ENCODE measurements at regions not wholly inside any gene's neighbourhood (a gene's known extent, or its start where the extent isn't known, plus 50 kb on each side); places are given as distances from the start of the nearest gene placed in this dataset.

DNA sequence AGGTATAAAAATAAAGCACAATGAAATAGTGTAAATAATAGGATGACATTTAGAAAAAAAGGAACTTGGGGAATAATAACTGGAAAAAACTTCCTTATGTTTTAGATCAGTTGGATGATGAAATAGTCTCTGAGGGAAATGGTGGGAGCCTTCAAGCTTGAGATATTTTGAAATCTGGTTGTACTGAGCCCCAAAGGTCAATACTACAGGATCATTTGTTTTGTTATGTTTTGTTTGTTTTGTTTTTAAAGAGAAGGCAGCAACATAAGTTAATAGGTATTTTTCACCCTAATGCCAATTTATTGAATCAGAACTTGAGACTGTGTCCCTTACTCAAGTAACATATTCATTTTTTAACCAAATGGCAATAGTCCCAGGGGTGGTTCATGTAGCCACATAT, 393.1 kb downstream of the ETS1 start:
- no peak for ATAC-seq
- Mint-ChIP-seq H3K9me3 (no peaks in the 10 kb centered on the region), H3K27me3 (no peaks in the 10 kb centered on the region), H3K27ac (peak overlapping the region in 6 of 10 donors; percentile 18 to 90 (median 74)), H3K4me3 (no peak overlapping the region), H3K4me1 (peaks cover 26 to 56% (median 43%) of the 10 kb centered on the region in 4 donors), H3K36me3 (no peaks in the 10 kb centered on the region)
- no peak for DNase-seq
- POLR2A ChIA-PET = no interaction called here

- DNase-seq (no peak), ATAC-seq (no peak)
- peak overlapping the region in 1 of 10 donors; percentile 34 for H3K4me3 Mint-ChIP-seq
- peaks cover 26 to 58% (median 43%) of the 10 kb centered on the region in 4 donors for H3K4me1 Mint-ChIP-seq
- no peaks in the 10 kb centered on the region for H3K27me3 Mint-ChIP-seq
- H3K9me3 Mint-ChIP-seq = no peaks in the 10 kb centered on the region
- peak overlapping the region in 7 of 10 donors; percentile 4 to 72 (median 40) for H3K27ac Mint-ChIP-seq
- POLR2A ChIA-PET = no interaction called here
- no peaks in the 10 kb centered on the region for H3K36me3 Mint-ChIP-seq
Measured at GRCh38 chr11:128193615-128194014, 393.7 kb downstream of the ETS1 start.

DNA sequence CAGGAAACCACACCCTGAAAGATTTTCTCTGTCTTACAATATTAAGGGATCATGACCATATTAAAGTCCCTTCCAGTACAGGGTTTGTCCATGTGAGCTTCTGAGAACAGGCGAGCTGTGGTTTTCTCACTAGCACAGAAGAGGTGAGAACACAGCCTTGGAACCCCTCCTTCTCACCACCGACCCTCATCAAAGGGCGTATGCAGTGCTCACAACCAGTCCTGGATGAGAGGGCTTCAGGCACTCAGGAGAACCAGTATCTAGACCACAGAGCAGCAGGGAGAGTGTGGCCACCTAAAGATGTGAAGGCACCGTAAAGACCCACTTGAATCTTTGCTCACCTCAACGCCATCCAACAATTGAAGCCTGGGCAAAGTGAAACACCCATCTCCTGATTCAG, 397.0 kb downstream of the ETS1 start:
- H3K9me3 Mint-ChIP-seq = peaks cover under 1 to 13% (median 6%) of the 10 kb centered on the region in 9 donors
- H3K27me3 Mint-ChIP-seq = no peaks in the 10 kb centered on the region
- POLR2A ChIA-PET = interaction anchor here (0.6 to 0.7 kb wide), 3 partner anchors 343 to 530 kb away, joined by 3 to 6 read pairs (median 4); no protein-coding TSS in a partner anchor
- peak overlapping the region in 9 of 10 donors; percentile 63 to 89 (median 81) for H3K27ac Mint-ChIP-seq
- H3K4me1 Mint-ChIP-seq = peaks cover 27 to 53% (median 44%) of the 10 kb centered on the region in 4 donors
- peak overlapping the region; percentile 9 to 78 (median 63) for H3K4me3 Mint-ChIP-seq
- peak in 7 of 10 donors; percentile 6 to 50 (median 35) for DNase-seq
- ATAC-seq = peak; percentile 52 to 80
- peaks cover 0 to 7% (median 0%) of the 10 kb centered on the region in 3 donors for H3K36me3 Mint-ChIP-seq

DNA sequence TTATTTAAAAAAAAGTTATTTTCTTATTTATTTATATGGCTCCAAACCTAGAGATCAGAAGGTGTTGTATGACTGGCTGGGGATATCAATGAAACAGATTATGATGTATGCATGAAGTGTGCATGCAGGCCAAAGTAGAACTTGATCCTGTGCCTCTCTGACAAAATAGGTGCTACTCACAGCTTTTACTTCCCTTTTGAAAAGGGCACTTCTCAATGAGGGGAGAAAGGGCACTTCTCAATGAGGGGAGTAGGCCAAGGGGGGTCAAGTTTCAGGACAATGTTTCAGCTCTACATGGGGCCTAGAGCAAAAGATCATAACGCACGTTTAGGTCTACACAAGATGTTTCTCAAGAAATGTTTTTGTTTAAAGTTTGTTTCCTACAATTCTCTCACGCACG, 397.5 kb downstream of the ETS1 start:
- Mint-ChIP-seq H3K4me1 (peaks cover 24 to 48% (median 39%) of the 10 kb centered on the region in 4 donors), H3K27ac (peak overlapping the region in 8 of 10 donors; percentile 63 to 89 (median 82)), H3K9me3 (peaks cover 2 to 18% (median 8%) of the 10 kb centered on the region in 9 donors)

GRCh38 chr11:128188346-128189004, 398.9 kb downstream of the ETS1 start:
- peaks cover 18 to 35% (median 25%) of the 10 kb centered on the region in 4 donors for H3K4me1 Mint-ChIP-seq
- H3K9me3 Mint-ChIP-seq = peaks cover 6 to 24% (median 10%) of the 10 kb centered on the region in 9 donors
- no peak for ATAC-seq
- no peak overlapping the region for H3K27ac Mint-ChIP-seq
- peaks cover 0 to 12% (median 2%) of the 10 kb centered on the region in 3 donors for H3K36me3 Mint-ChIP-seq
- H3K4me3 Mint-ChIP-seq = no peak overlapping the region
- no peak for DNase-seq
- POLR2A ChIA-PET = no interaction called here
- H3K27me3 Mint-ChIP-seq = no peaks in the 10 kb centered on the region

More for the DNA sequence above, 397.5 kb downstream of the ETS1 start:
- POLR2A ChIA-PET = interaction anchor here (0.7 kb wide), 2 partner anchors 344 to 531 kb away, joined by 3 to 4 read pairs; no protein-coding TSS in a partner anchor
- no peaks in the 10 kb centered on the region for H3K27me3 Mint-ChIP-seq
- DNase-seq = peak in 2 of 10 donors; percentile 9 to 12
- peaks cover 0 to 12% (median 0%) of the 10 kb centered on the region in 3 donors for H3K36me3 Mint-ChIP-seq
- ATAC-seq = no peak
- peak overlapping the region in 9 of 10 donors; percentile 9 to 78 (median 66) for H3K4me3 Mint-ChIP-seq

DNA sequence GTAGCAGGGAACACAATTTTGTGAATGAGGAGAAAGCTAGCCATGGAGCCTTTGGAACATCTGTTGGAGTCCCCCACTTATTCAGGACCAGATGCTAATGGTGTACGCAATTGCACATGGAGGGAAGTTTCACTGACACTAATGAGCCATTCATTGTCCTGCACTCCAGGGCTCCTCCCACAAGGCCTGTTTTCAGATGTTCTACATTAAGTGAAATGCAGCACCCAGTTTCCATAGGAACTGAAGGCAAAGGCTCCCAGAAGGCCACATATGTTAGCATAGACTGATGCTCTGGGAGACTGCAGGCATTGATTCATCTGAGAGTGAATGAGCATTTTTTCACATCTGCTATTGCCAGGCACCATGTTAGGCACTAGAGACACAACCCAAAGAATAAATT, 399.5 kb downstream of the ETS1 start:
- POLR2A ChIA-PET = no interaction called here
- H3K27ac Mint-ChIP-seq = no peak overlapping the region
- H3K4me1 Mint-ChIP-seq = peaks cover 16 to 30% (median 24%) of the 10 kb centered on the region in 4 donors

DNA sequence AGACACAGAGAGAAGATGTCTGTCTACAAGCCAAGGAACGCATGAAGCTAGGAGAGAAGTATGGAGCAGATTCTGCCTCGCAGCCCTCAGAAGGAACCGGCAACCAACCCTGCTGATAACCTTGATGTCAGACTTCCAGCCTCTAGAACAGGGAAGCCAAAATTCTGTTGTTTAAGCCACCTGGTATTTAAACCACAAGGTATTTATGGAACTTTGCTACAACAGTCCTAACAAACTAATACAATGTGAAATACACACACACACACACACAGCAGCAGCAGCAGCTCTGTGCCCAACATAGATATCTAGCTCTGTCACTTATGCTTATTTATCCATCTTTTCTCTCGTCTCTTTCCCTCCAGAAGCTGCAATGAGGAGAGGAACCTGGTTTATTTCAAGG, 400.0 kb downstream of the ETS1 start:
- peaks cover 15 to 29% (median 24%) of the 10 kb centered on the region in 4 donors for H3K4me1 Mint-ChIP-seq
- DNase-seq (no peak), ATAC-seq (no peak)
- no peak overlapping the region for H3K27ac Mint-ChIP-seq
- H3K9me3 Mint-ChIP-seq = peaks cover 6 to 24% (median 10%) of the 10 kb centered on the region in 9 donors
- no peak overlapping the region for H3K4me3 Mint-ChIP-seq
- peaks cover 0 to 12% (median 2%) of the 10 kb centered on the region in 3 donors for H3K36me3 Mint-ChIP-seq
- POLR2A ChIA-PET = no interaction called here
- no peaks in the 10 kb centered on the region for H3K27me3 Mint-ChIP-seq

More for the DNA sequence above, 399.5 kb downstream of the ETS1 start:
- no peak overlapping the region for H3K4me3 Mint-ChIP-seq
- DNase-seq (no peak), ATAC-seq (no peak)
- peaks cover 0 to 12% (median 2%) of the 10 kb centered on the region in 3 donors for H3K36me3 Mint-ChIP-seq
- H3K27me3 Mint-ChIP-seq = no peaks in the 10 kb centered on the region
- H3K9me3 Mint-ChIP-seq = peaks cover 6 to 24% (median 10%) of the 10 kb centered on the region in 9 donors

- peaks cover 0 to 12% (median 2%) of the 10 kb centered on the region in 3 donors for H3K36me3 Mint-ChIP-seq
- peaks cover 6 to 15% (median 11%) of the 10 kb centered on the region in 4 donors for H3K4me1 Mint-ChIP-seq
- ATAC-seq (no peak), DNase-seq (no peak)
- POLR2A ChIA-PET = no interaction called here
- H3K27ac Mint-ChIP-seq = no peak overlapping the region
- no peaks in the 10 kb centered on the region for H3K27me3 Mint-ChIP-seq
- peaks cover 6 to 24% (median 10%) of the 10 kb centered on the region in 9 donors for H3K9me3 Mint-ChIP-seq
- no peak overlapping the region for H3K4me3 Mint-ChIP-seq
Measured at GRCh38 chr11:128184981-128185380, 402.4 kb downstream of the ETS1 start.

GRCh38 chr11:128182844-128183243, 404.5 kb downstream of the ETS1 start:
- H3K27ac Mint-ChIP-seq = no peak overlapping the region
- ATAC-seq (no peak), DNase-seq (no peak)
- peaks cover 0 to 12% (median 2%) of the 10 kb centered on the region in 3 donors for H3K36me3 Mint-ChIP-seq
- peaks cover 6 to 24% (median 10%) of the 10 kb centered on the region in 9 donors for H3K9me3 Mint-ChIP-seq
- H3K4me1 Mint-ChIP-seq = peaks cover 0 to 5% (median 2%) of the 10 kb centered on the region in 4 donors
- POLR2A ChIA-PET = no interaction called here
- no peak overlapping the region for H3K4me3 Mint-ChIP-seq
- H3K27me3 Mint-ChIP-seq = peaks cover 0 to 3% (median 0%) of the 10 kb centered on the region in 5 donors

DNA sequence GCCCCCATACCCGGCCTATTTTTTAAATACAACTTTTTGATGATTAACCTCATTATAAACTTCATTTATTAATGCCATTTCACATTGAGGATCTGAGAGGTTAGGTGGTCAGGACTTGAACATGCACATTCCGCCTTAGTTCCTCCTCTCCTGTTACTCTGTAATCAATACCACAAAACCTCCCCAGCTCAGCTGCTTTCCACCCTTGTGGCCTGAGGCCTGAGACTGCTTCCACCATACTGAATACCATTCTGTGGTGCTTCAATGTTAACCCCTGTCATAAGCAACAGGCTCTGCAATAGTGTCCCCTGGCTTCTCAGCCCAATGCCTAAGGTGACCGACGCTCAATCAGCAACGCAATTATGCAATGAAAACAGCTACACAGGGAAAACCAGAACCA, 405.4 kb downstream of the ETS1 start:
- peaks cover 0 to 3% (median under 1%) of the 10 kb centered on the region in 4 donors for H3K4me1 Mint-ChIP-seq
- H3K36me3 Mint-ChIP-seq = peaks cover 0 to 12% (median 2%) of the 10 kb centered on the region in 3 donors
- H3K4me3 Mint-ChIP-seq = no peak overlapping the region
- POLR2A ChIA-PET = no interaction called here
- ATAC-seq (no peak), DNase-seq (no peak)
- H3K27ac Mint-ChIP-seq = peak overlapping the region in 1 of 10 donors; percentile 32
- peaks cover 6 to 23% (median 10%) of the 10 kb centered on the region in 9 donors for H3K9me3 Mint-ChIP-seq
- H3K27me3 Mint-ChIP-seq = peaks cover 0 to 3% (median 0%) of the 10 kb centered on the region in 5 donors

- Mint-ChIP-seq H3K27me3 (peaks cover 0 to 3% (median 0%) of the 10 kb centered on the region in 5 donors), H3K4me3 (no peak overlapping the region), H3K9me3 (peaks cover 3 to 20% (median 10%) of the 10 kb centered on the region in 9 donors), H3K36me3 (peaks cover 0 to 12% (median 2%) of the 10 kb centered on the region in 3 donors), H3K27ac (no peak overlapping the region), H3K4me1 (peaks cover 0 to 3% (median under 1%) of the 10 kb centered on the region in 4 donors)
- POLR2A ChIA-PET = no interaction called here
- DNase-seq = no peak
- ATAC-seq = no peak
Measured at GRCh38 chr11:128181088-128181480, 406.3 kb downstream of the ETS1 start.

DNA sequence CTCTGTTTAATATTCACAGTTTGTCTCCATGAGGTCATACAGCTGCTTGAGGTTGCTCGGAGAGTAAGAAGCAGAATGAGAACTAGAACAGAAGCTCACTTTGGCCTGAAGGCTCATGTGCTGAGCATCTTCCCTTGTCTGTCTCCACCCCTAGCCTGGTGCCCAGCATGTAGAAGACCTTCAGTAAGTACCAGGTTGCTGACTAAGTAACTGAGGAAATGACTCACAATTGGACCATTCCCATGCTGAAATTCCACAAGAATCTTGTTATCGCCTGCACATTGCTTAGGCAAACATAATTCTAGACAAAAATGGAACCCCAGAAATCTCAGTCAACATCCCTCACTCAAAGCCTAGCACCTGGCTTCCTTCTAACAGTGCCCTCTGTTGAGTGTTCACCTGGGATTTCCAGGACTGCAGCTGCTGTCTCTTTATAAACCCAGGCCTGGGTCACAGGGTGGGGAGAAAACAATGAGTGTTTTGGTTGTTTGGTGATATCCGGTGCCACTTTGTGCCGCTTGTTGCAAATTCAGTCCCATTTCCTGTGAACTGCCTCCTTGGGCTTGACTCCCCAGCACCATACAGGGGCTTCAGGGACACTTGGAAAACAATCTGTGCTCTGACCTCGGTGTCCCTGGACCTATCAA, 406.8 kb downstream of the ETS1 start:
- DNase-seq (no peak), ATAC-seq (no peak)
- no peak overlapping the region for H3K27ac Mint-ChIP-seq
- H3K9me3 Mint-ChIP-seq = peaks cover 0 to 15% (median 9%) of the 10 kb centered on the region in 9 donors
- no peak overlapping the region for H3K4me3 Mint-ChIP-seq
- H3K4me1 Mint-ChIP-seq = peaks cover 0 to 3% (median under 1%) of the 10 kb centered on the region in 4 donors
- peaks cover 0 to 3% (median 0%) of the 10 kb centered on the region in 5 donors for H3K27me3 Mint-ChIP-seq
- peaks cover 0 to 7% (median 2%) of the 10 kb centered on the region in 3 donors for H3K36me3 Mint-ChIP-seq
- POLR2A ChIA-PET = no interaction called here

DNA sequence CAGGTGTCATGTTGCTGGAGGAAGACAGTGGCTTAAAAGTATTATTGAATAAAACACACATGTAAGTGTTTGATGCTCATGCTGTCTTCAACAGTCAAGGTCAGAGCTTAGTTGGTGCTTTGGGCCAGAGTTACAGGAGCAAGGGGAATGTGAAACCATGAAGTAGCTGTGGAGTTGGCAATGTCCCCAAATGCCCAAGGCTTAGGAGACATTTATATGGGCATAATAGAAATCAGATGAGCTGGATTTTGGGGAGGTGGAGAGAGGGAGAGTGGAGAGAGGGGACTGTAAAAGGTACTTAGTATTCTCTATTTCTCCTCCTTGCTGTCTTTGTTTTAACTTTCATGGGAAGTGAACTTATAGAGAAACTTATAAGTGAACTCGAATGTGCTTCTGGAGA, 407.8 kb downstream of the ETS1 start:
- DNase-seq (no peak), ATAC-seq (no peak)
- H3K4me3 Mint-ChIP-seq = no peak overlapping the region
- peaks cover 0 to 3% (median 0%) of the 10 kb centered on the region in 5 donors for H3K27me3 Mint-ChIP-seq
- peaks cover 0 to 2% (median 0%) of the 10 kb centered on the region in 3 donors for H3K36me3 Mint-ChIP-seq
- peaks cover 0 to 6% (median 2%) of the 10 kb centered on the region in 9 donors for H3K9me3 Mint-ChIP-seq
- no peak overlapping the region for H3K27ac Mint-ChIP-seq
- H3K4me1 Mint-ChIP-seq = peaks cover 0 to 3% (median under 1%) of the 10 kb centered on the region in 4 donors
- POLR2A ChIA-PET = no interaction called here
